Panc1 (cell line): ENCODE measurements at regions not wholly inside any gene's neighbourhood (a gene's known extent, or its start where the extent isn't known, plus 50 kb on each side); places are given as distances from the start of the nearest gene placed in this dataset.

Experiments used
- TCF7L2 ChIP-seq: IDR thresholded peaks from 2 replicates; pipeline ENCODE4 v1.6.1; 2011; ENCODE audit warnings: mild to moderate bottlenecking, low read depth, low read length, inconsistent platforms
- TF ChIP-seq, protein P1 (sequence below): fragments of 450-650 bp; IDR thresholded peaks from 2 replicates; pipeline ENCODE4 v1.5.1; 2017; ENCODE audit warnings: mild to moderate bottlenecking

- TF ChIP-seq, protein P1, sequence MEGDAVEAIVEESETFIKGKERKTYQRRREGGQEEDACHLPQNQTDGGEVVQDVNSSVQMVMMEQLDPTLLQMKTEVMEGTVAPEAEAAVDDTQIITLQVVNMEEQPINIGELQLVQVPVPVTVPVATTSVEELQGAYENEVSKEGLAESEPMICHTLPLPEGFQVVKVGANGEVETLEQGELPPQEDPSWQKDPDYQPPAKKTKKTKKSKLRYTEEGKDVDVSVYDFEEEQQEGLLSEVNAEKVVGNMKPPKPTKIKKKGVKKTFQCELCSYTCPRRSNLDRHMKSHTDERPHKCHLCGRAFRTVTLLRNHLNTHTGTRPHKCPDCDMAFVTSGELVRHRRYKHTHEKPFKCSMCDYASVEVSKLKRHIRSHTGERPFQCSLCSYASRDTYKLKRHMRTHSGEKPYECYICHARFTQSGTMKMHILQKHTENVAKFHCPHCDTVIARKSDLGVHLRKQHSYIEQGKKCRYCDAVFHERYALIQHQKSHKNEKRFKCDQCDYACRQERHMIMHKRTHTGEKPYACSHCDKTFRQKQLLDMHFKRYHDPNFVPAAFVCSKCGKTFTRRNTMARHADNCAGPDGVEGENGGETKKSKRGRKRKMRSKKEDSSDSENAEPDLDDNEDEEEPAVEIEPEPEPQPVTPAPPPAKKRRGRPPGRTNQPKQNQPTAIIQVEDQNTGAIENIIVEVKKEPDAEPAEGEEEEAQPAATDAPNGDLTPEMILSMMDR = no peak
- no peak for TF ChIP-seq TCF7L2
These were observed 247.3 kb upstream of the GYPC start for GRCh38 chr2:126408671-126409070.
